ENCODE measurements at regions not wholly inside any gene's neighbourhood (a gene's known extent, or its start where the extent isn't known, plus 50 kb on each side); places are given as distances from the start of the nearest gene placed in this dataset.

GRCh38 chr3:180329187-180329586, 272.8 kb upstream of the TTC14 start:
- no peaks in the 10 kb centered on the region for H3K79me2 ChIP-seq (ENCODE audit: insufficient read depth)
- H3F3A ChIP-seq (ENCODE audit: insufficient read depth): no peaks in the 10 kb centered on the region
- no peak overlapping the region for H3K9ac ChIP-seq
- TF ChIP-seq EZH2 (IDR thresholded peaks at IDR 0.05; ENCODE audit: insufficient read depth, poor library complexity, severe bottlenecking): no peak
- TF ChIP-seq EZH2phosphoT487 (IDR thresholded peaks at IDR 0.05; ENCODE audit: insufficient read depth, low read depth): no peak
- no peak for DNase-seq
- in situ Hi-C loops (cut with MboI): no loop called here
- no peaks in the 10 kb centered on the region for H3K27me3 ChIP-seq (replicated peaks; ENCODE audit: insufficient read depth)
- H3K27ac ChIP-seq: no peak overlapping the region
- no peaks in the 10 kb centered on the region for H3K36me3 ChIP-seq (ENCODE audit: low read depth)
- no peak overlapping the region for H3K4me2 ChIP-seq (ENCODE audit: unreplicated experiment)
- H4K20me1 ChIP-seq (ENCODE audit: insufficient read depth): no peaks in the 10 kb centered on the region
- no peaks in the 10 kb centered on the region for H3K9me3 ChIP-seq (ENCODE audit: low read depth)
- no peaks in the 10 kb centered on the region for H3K9me2 ChIP-seq (ENCODE audit: insufficient read depth)
- H3K4me3 ChIP-seq: no peak overlapping the region
- no peak overlapping the region for H2AFZ ChIP-seq
- WGBS, 2 experiments (ENCODE audit: low coverage in 1 of 2, low lambda C conversion rate in 2 of 2, missing lambda C conversion rate in 2 of 2): 25 to 27% methylated on average over 3 of the region's 3 CpGs
- H3K4me1 ChIP-seq (ENCODE audit: insufficient read depth): no peaks in the 10 kb centered on the region

- H3K27me3 ChIP-seq (replicated peaks; ENCODE audit: insufficient read depth): no peaks in the 10 kb centered on the region
- no peak overlapping the region for H3K4me3 ChIP-seq
- H3K27ac ChIP-seq: no peak overlapping the region
- TF ChIP-seq EZH2phosphoT487 (IDR thresholded peaks at IDR 0.05; ENCODE audit: insufficient read depth, low read depth) (no peak), EZH2 (IDR thresholded peaks at IDR 0.05; ENCODE audit: insufficient read depth, poor library complexity, severe bottlenecking) (no peak)
- H4K20me1 ChIP-seq (ENCODE audit: insufficient read depth): no peaks in the 10 kb centered on the region
- no peak overlapping the region for H2AFZ ChIP-seq
- no peaks in the 10 kb centered on the region for H3K4me1 ChIP-seq (ENCODE audit: insufficient read depth)
- no peaks in the 10 kb centered on the region for H3K9me2 ChIP-seq (ENCODE audit: insufficient read depth)
- DNase-seq: no peak
- H3K9ac ChIP-seq: no peak overlapping the region
- H3K4me2 ChIP-seq (ENCODE audit: unreplicated experiment): no peak overlapping the region
- no peaks in the 10 kb centered on the region for H3K9me3 ChIP-seq (ENCODE audit: low read depth)
- H3K36me3 ChIP-seq (ENCODE audit: low read depth): no peaks in the 10 kb centered on the region
- no peaks in the 10 kb centered on the region for H3F3A ChIP-seq (ENCODE audit: insufficient read depth)
- H3K79me2 ChIP-seq (ENCODE audit: insufficient read depth): no peaks in the 10 kb centered on the region
- 38 to 40% methylated on average over 2 of the region's 2 CpGs for WGBS, 2 experiments (ENCODE audit: low coverage in 1 of 2, low lambda C conversion rate in 2 of 2, missing lambda C conversion rate in 2 of 2)
- in situ Hi-C loops (cut with MboI): no loop called here
Observed at GRCh38 chr3:180329847-180330246, 272.1 kb upstream of the TTC14 start.

- Histone ChIP-seq H3F3A (ENCODE audit: insufficient read depth) (no peaks in the 10 kb centered on the region), H3K9me2 (ENCODE audit: insufficient read depth) (no peaks in the 10 kb centered on the region), H2AFZ (no peak overlapping the region), H3K9ac (no peak overlapping the region), H3K9me3 (ENCODE audit: low read depth) (no peaks in the 10 kb centered on the region), H3K4me3 (no peak overlapping the region), H3K36me3 (ENCODE audit: low read depth) (no peaks in the 10 kb centered on the region), H3K27me3 (replicated peaks; ENCODE audit: insufficient read depth) (no peaks in the 10 kb centered on the region), H3K27ac (no peak overlapping the region), H4K20me1 (ENCODE audit: insufficient read depth) (no peaks in the 10 kb centered on the region), H3K79me2 (ENCODE audit: insufficient read depth) (no peaks in the 10 kb centered on the region), H3K4me2 (ENCODE audit: unreplicated experiment) (no peak overlapping the region), H3K4me1 (ENCODE audit: insufficient read depth) (no peaks in the 10 kb centered on the region)
- no peak for DNase-seq
- in situ Hi-C loops (cut with MboI): no loop called here
- TF ChIP-seq EZH2 (IDR thresholded peaks at IDR 0.05; ENCODE audit: insufficient read depth, poor library complexity, severe bottlenecking) (no peak), EZH2phosphoT487 (IDR thresholded peaks at IDR 0.05; ENCODE audit: insufficient read depth, low read depth) (no peak)
- 38 to 48% methylated on average over 1 of the region's 1 CpG for WGBS, 2 experiments (ENCODE audit: low coverage in 1 of 2, low lambda C conversion rate in 2 of 2, missing lambda C conversion rate in 2 of 2)
Observed at GRCh38 chr3:180330440-180330839, 271.5 kb upstream of the TTC14 start.

- no peaks in the 10 kb centered on the region for H3K79me2 ChIP-seq (ENCODE audit: insufficient read depth)
- no peak overlapping the region for H2AFZ ChIP-seq
- no peaks in the 10 kb centered on the region for H3K9me3 ChIP-seq (ENCODE audit: low read depth)
- no peak overlapping the region for H3K4me3 ChIP-seq
- H3K36me3 ChIP-seq (ENCODE audit: low read depth): no peaks in the 10 kb centered on the region
- in situ Hi-C loops (cut with MboI): no loop called here
- no peaks in the 10 kb centered on the region for H3K27me3 ChIP-seq (replicated peaks; ENCODE audit: insufficient read depth)
- no peak overlapping the region for H3K9ac ChIP-seq
- no peak overlapping the region for H3K27ac ChIP-seq
- H3F3A ChIP-seq (ENCODE audit: insufficient read depth): no peaks in the 10 kb centered on the region
- 34 to 43% methylated on average over 4 of the region's 4 CpGs for WGBS, 2 experiments (ENCODE audit: low coverage in 1 of 2, low lambda C conversion rate in 2 of 2, missing lambda C conversion rate in 2 of 2)
- H3K4me1 ChIP-seq (ENCODE audit: insufficient read depth): no peaks in the 10 kb centered on the region
- DNase-seq: no peak
- H3K9me2 ChIP-seq (ENCODE audit: insufficient read depth): no peaks in the 10 kb centered on the region
- H3K4me2 ChIP-seq (ENCODE audit: unreplicated experiment): no peak overlapping the region
- TF ChIP-seq EZH2 (IDR thresholded peaks at IDR 0.05; ENCODE audit: insufficient read depth, poor library complexity, severe bottlenecking) (no peak), EZH2phosphoT487 (IDR thresholded peaks at IDR 0.05; ENCODE audit: insufficient read depth, low read depth) (no peak)
- H4K20me1 ChIP-seq (ENCODE audit: insufficient read depth): no peaks in the 10 kb centered on the region
Observed at GRCh38 chr3:180332608-180333007, 269.4 kb upstream of the TTC14 start.

GRCh38 chr3:180335050-180335449, 266.9 kb upstream of the TTC14 start:
- WGBS, 2 experiments (ENCODE audit: low coverage in 1 of 2, low lambda C conversion rate in 2 of 2, missing lambda C conversion rate in 2 of 2): 15 to 21% methylated on average over 3 of the region's 3 CpGs
- Histone ChIP-seq H3K36me3 (ENCODE audit: low read depth) (no peaks in the 10 kb centered on the region), H3K27me3 (replicated peaks; ENCODE audit: insufficient read depth) (no peaks in the 10 kb centered on the region), H4K20me1 (ENCODE audit: insufficient read depth) (no peaks in the 10 kb centered on the region), H3F3A (ENCODE audit: insufficient read depth) (no peaks in the 10 kb centered on the region), H3K9ac (no peak overlapping the region), H3K4me1 (ENCODE audit: insufficient read depth) (no peaks in the 10 kb centered on the region), H3K27ac (no peak overlapping the region), H3K9me3 (ENCODE audit: low read depth) (no peaks in the 10 kb centered on the region), H2AFZ (no peak overlapping the region), H3K4me3 (no peak overlapping the region), H3K9me2 (ENCODE audit: insufficient read depth) (no peaks in the 10 kb centered on the region), H3K4me2 (ENCODE audit: unreplicated experiment) (no peak overlapping the region), H3K79me2 (ENCODE audit: insufficient read depth) (no peaks in the 10 kb centered on the region)
- DNase-seq: no peak
- in situ Hi-C loops (cut with MboI): no loop called here
- TF ChIP-seq EZH2phosphoT487 (IDR thresholded peaks at IDR 0.05; ENCODE audit: insufficient read depth, low read depth) (no peak), EZH2 (IDR thresholded peaks at IDR 0.05; ENCODE audit: insufficient read depth, poor library complexity, severe bottlenecking) (no peak)
